ENCODE measurements at regions not wholly inside any gene's neighbourhood (a gene's known extent, or its start where the extent isn't known, plus 50 kb on each side); places are given as distances from the start of the nearest gene placed in this dataset.

DNA sequence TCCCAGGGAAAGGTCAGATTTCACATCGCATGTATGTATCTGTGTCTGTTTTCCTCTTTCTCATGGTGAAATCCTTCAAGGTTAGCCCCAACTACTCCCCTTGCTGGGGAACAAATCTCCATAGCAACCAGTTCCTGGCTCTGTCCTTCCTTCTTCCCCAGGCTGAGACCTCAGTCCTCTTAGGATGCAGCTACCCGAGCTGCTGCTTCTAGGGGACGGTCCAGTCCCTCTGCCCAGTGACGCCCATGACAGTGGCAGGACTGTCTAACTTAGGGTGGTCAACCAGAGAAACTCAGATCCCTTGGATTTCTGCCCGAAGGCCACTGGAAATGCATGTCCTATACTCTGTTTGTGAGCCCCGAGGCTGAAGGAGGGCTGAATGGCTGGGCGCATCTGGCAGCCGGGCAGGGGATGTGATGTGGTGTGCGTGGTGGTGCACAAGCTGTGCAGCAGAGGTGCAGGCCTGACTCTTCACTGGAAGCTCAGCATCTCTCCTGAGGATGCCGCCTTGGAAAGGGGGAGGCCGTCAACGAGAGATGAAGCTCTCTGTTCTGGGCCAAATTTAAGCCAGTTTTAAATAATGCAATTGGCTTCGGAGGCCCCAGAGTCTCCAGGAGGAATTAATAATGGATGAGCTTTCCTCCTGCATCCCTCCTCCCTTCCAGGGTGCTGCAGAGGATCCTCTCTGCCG lies 118.7 kb upstream of the B3GAT1 start:
- TF ChIP-seq, protein P1, sequence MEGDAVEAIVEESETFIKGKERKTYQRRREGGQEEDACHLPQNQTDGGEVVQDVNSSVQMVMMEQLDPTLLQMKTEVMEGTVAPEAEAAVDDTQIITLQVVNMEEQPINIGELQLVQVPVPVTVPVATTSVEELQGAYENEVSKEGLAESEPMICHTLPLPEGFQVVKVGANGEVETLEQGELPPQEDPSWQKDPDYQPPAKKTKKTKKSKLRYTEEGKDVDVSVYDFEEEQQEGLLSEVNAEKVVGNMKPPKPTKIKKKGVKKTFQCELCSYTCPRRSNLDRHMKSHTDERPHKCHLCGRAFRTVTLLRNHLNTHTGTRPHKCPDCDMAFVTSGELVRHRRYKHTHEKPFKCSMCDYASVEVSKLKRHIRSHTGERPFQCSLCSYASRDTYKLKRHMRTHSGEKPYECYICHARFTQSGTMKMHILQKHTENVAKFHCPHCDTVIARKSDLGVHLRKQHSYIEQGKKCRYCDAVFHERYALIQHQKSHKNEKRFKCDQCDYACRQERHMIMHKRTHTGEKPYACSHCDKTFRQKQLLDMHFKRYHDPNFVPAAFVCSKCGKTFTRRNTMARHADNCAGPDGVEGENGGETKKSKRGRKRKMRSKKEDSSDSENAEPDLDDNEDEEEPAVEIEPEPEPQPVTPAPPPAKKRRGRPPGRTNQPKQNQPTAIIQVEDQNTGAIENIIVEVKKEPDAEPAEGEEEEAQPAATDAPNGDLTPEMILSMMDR (IDR thresholded peaks at IDR 0.05) = no peak
- no peak for TF ChIP-seq POLR2A (IDR thresholded peaks at IDR 0.05)

All from body of pancreas (tissue), 4 donors.